ENCODE measurements at regions not wholly inside any gene's neighbourhood (a gene's known extent, or its start where the extent isn't known, plus 50 kb on each side); places are given as distances from the start of the nearest gene placed in this dataset.

DNA sequence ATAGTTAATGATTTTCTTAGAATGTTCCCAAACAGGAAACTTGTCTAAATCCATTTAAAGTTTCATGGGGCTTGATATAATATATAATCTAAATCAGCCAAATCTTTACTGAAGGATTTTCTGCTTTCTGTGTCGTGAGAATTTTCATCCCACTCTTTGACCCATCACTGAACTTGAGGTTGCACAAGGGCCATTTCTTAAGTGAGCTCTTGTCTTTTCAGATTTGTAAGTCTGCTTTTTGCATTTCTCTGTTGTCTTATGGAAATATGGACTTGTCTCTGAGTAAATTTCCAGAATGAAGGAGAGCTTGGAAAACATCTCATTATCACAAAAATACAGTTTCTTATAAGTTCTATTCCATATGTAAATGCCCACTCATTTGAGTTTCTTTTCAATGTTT lies 149.2 kb upstream of the ARRDC3 start:
- no peak overlapping the region for H3K9ac ChIP-seq (replicated peaks; ENCODE audit: extremely low read depth, insufficient read depth, low read length)
- dilution Hi-C loops (cut with MboI; ENCODE audit: extremely low pct_ligation_motif_present, low sequenced_read_pairs) (no loop called here), intact Hi-C loops (cut with micrococcal nuclease) (no loop called here)
- POLR2A ChIA-PET: no interaction called here
- H4K20me1 ChIP-seq (replicated peaks; ENCODE audit: control insufficient read depth, extremely low read depth, insufficient read depth, low read length): no peaks in the 10 kb centered on the region
- H3K36me3 ChIP-seq (ENCODE audit: control insufficient read depth in 2 of 2, extremely low read depth in 1 of 2, insufficient read depth in 2 of 2, low read length in 2 of 2): no peaks in the 10 kb centered on the region
- no peak overlapping the region for H3K4me2 ChIP-seq (ENCODE audit: insufficient read depth, low read length)
- no peaks in the 10 kb centered on the region for H3K4me1 ChIP-seq (ENCODE audit: control insufficient read depth, extremely low read depth, insufficient read depth, low read length)
- no peak overlapping the region for H2AFZ ChIP-seq (ENCODE audit: low read depth, low read length)
- no peak overlapping the region for H3K27ac ChIP-seq (ENCODE audit: insufficient read depth, low read depth, low read length)
- BruUV-seq (replicated peaks): no TSS peak
- no peak for FAIRE-seq
- no peaks in the 10 kb centered on the region for H3K79me2 ChIP-seq (ENCODE audit: control insufficient read depth, insufficient read depth, low read length)
- no peaks in the 10 kb centered on the region for H3K9me1 ChIP-seq (replicated peaks; ENCODE audit: control insufficient read depth, extremely low read depth, insufficient read depth, low read length)
- H3K4me3 ChIP-seq (replicated peaks in 1 of 3; ENCODE audit: insufficient read depth in 1 of 3, low read depth in 1 of 3, low read length in 3 of 3): no peak overlapping the region
- DNase-seq (ENCODE audit: low read depth, low spot score): no peak
- TF ChIP-seq CTCF (IDR thresholded peaks at IDR 0.05; ENCODE audit: extremely low read depth in 1 of 2, insufficient read depth in 1 of 2, low read depth in 1 of 2, low read length in 2 of 2): no peak
- TF ChIP-seq, protein P1, sequence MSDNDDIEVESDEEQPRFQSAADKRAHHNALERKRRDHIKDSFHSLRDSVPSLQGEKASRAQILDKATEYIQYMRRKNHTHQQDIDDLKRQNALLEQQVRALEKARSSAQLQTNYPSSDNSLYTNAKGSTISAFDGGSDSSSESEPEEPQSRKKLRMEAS (IDR thresholded peaks at IDR 0.05; ENCODE audit: insufficient read depth, insufficient read length): no peak
- TF ChIP-seq MYC (IDR thresholded peaks at IDR 0.05; ENCODE audit: low read depth, low read length): no peak
- no peak for TF ChIP-seq POLR2A (IDR thresholded peaks at IDR 0.05; ENCODE audit: low read depth, low read length)
- no peak for TF ChIP-seq POLR2AphosphoS5 (IDR thresholded peaks at IDR 0.05; ENCODE audit: insufficient read depth, low read depth, low read length)
- TF ChIP-seq FOS (IDR thresholded peaks at IDR 0.05; ENCODE audit: borderline replicate concordance, insufficient read depth, low read length): no peak
- TF ChIP-seq GATA2 (IDR thresholded peaks at IDR 0.05; ENCODE audit: insufficient read depth, insufficient read length, low read depth, low read length): no peak
- no peak for TF ChIP-seq EZH2 (IDR thresholded peaks at IDR 0.05; ENCODE audit: borderline replicate concordance, low read depth, low read length, severe bottlenecking)
- no peak for TF ChIP-seq JUN (IDR thresholded peaks at IDR 0.05; ENCODE audit: borderline replicate concordance, insufficient read depth, insufficient read length, low read depth)
- CTCF ChIA-PET: interaction anchor here (0.6 kb wide), 1 partner anchor 348 kb away, joined by 4 read pairs; no protein-coding TSS in a partner anchor
- H3K27me3 ChIP-seq (ENCODE audit: control insufficient read depth in 2 of 2, insufficient read depth in 2 of 2, low read length in 2 of 2): no peaks in the 10 kb centered on the region
- no peaks in the 10 kb centered on the region for H3K9me3 ChIP-seq (replicated peaks; ENCODE audit: control insufficient read depth, insufficient read depth, low read length)

All from endothelial cell of umbilical vein (primary cell).